Skeletal muscle satellite cell (primary cell): ENCODE measurements at regions not wholly inside any gene's neighbourhood (a gene's known extent, or its start where the extent isn't known, plus 50 kb on each side); places are given as distances from the start of the nearest gene placed in this dataset.

Experiments used
- H3K27me3 ChIP-seq: 2 replicates; pipeline ENCODE4 v1.7.0; 2013; ENCODE audit warnings: low read length; ENCODE audit not compliant: control insufficient read depth, insufficient read depth
- H3K36me3 ChIP-seq: 2 replicates; pipeline ENCODE4 v1.7.0; 2013; ENCODE audit warnings: mild to moderate bottlenecking, control low read depth, low read length; ENCODE audit not compliant: insufficient read depth
- H3K4me1 ChIP-seq: 2 replicates; pipeline ENCODE4 v1.7.0; 2013; ENCODE audit warnings: low read length; ENCODE audit not compliant: control insufficient read depth, insufficient read depth
- H3K4me2 ChIP-seq: 2 replicates; pipeline ENCODE4 v1.7.0; 2013; ENCODE audit warnings: mild to moderate bottlenecking, low read length
- H3K4me3 ChIP-seq: 2 replicates; pipeline ENCODE4 v1.7.0; 2013; ENCODE audit warnings: low read length
- H3K9ac ChIP-seq: 2 replicates; pipeline ENCODE4 v1.7.0; 2013; ENCODE audit warnings: mild to moderate bottlenecking, low read depth, low read length, moderate library complexity
- H3K9me3 ChIP-seq: replicated peaks from 2 replicates; pipeline ENCODE4 v1.7.0; 2013; ENCODE audit warnings: mild to moderate bottlenecking, control low read depth, low read length

GRCh38 chr5:88393716-88394535 is 125.3 kb upstream of the TMEM161B start:
- H3K9me3 ChIP-seq: no peaks in the 10 kb centered on the region
- H3K9ac ChIP-seq: no peak overlapping the region
- no peaks in the 10 kb centered on the region for H3K4me1 ChIP-seq
- no peaks in the 10 kb centered on the region for H3K27me3 ChIP-seq
- H3K4me2 ChIP-seq: no peak overlapping the region
- H3K36me3 ChIP-seq: no peaks in the 10 kb centered on the region
- no peak overlapping the region for H3K4me3 ChIP-seq

GRCh38 chr5:88393042-88393441 is 124.4 kb upstream of the TMEM161B start:
- H3K27me3 ChIP-seq: no peaks in the 10 kb centered on the region
- no peaks in the 10 kb centered on the region for H3K4me1 ChIP-seq
- H3K4me2 ChIP-seq: no peak overlapping the region
- no peak overlapping the region for H3K9ac ChIP-seq
- no peaks in the 10 kb centered on the region for H3K36me3 ChIP-seq
- H3K9me3 ChIP-seq: no peaks in the 10 kb centered on the region
- no peak overlapping the region for H3K4me3 ChIP-seq

DNA sequence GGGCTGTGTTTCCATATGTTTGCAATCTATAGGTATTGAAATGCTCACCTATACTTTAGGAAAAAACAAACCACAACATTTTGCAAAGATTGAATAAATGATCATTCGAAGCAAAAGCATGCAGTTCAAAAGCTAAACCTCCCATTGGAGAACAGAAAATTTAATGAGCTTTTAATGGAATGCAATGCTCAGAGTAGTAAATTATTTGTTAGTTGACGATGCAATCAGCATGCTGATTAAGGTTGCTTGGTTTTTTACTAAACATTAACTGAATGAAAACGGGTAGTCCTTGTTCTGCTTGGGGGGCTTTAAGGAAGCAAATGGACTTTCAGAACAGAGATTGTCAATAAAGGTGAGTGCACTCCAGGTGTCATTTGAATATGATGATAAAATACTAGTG is 123.3 kb upstream of the TMEM161B start:
- Histone ChIP-seq H3K9ac (no peak overlapping the region), H3K27me3 (no peaks in the 10 kb centered on the region), H3K9me3 (no peaks in the 10 kb centered on the region), H3K36me3 (no peaks in the 10 kb centered on the region), H3K4me2 (no peak overlapping the region), H3K4me3 (no peak overlapping the region), H3K4me1 (no peaks in the 10 kb centered on the region)

GRCh38 chr5:88391116-88391515 is 122.5 kb upstream of the TMEM161B start:
- no peak overlapping the region for H3K4me2 ChIP-seq
- H3K27me3 ChIP-seq: no peaks in the 10 kb centered on the region
- no peaks in the 10 kb centered on the region for H3K9me3 ChIP-seq
- H3K4me1 ChIP-seq: no peaks in the 10 kb centered on the region
- H3K36me3 ChIP-seq: no peaks in the 10 kb centered on the region
- no peak overlapping the region for H3K4me3 ChIP-seq
- H3K9ac ChIP-seq: no peak overlapping the region

DNA sequence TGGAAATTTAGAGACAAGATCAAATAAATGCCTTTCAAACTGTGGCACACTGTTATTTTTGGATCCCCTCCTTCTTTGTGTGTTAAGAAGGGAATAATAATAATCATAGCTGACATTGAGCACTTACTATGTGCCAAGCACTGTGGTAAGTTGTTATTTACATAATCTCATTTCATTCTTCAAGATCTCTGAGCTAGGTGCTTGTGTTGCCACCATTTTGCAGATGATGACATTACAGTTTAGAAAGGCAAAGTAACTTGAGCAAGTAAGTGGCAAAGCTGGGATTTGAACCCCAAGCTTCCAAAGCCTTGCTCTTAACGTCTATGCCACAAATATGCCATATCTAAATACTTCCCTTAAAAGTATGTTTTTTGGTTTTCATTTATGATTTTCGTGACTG is 121.8 kb upstream of the TMEM161B start:
- H3K4me3 ChIP-seq: no peak overlapping the region
- no peaks in the 10 kb centered on the region for H3K36me3 ChIP-seq

DNA sequence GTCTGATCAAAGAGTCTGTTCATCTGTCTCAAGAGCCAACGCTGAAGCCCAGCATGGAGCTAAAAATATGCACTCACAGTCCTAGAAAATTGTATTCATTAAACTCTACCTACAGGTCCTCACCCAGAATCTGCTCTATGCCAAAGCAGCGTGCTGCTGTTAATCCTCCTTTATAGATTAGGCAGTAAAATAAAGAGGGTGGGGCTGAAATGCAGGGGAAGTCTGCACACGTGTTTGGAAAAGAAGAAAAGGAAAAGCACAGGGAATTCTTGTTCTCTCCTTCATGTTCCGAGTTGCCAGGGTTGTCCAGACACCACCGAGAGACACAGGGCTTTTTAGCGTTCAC is 121.4 kb upstream of the TMEM161B start:
- Histone ChIP-seq H3K9me3 (no peaks in the 10 kb centered on the region), H3K4me3 (no peak overlapping the region), H3K4me1 (no peaks in the 10 kb centered on the region), H3K36me3 (no peaks in the 10 kb centered on the region), H3K4me2 (no peak overlapping the region), H3K9ac (no peak overlapping the region), H3K27me3 (no peaks in the 10 kb centered on the region)

More for the DNA sequence above, 121.8 kb upstream of the TMEM161B start:
- Histone ChIP-seq H3K4me2 (no peak overlapping the region), H3K9me3 (no peaks in the 10 kb centered on the region), H3K9ac (no peak overlapping the region), H3K4me1 (no peaks in the 10 kb centered on the region), H3K27me3 (no peaks in the 10 kb centered on the region)

DNA sequence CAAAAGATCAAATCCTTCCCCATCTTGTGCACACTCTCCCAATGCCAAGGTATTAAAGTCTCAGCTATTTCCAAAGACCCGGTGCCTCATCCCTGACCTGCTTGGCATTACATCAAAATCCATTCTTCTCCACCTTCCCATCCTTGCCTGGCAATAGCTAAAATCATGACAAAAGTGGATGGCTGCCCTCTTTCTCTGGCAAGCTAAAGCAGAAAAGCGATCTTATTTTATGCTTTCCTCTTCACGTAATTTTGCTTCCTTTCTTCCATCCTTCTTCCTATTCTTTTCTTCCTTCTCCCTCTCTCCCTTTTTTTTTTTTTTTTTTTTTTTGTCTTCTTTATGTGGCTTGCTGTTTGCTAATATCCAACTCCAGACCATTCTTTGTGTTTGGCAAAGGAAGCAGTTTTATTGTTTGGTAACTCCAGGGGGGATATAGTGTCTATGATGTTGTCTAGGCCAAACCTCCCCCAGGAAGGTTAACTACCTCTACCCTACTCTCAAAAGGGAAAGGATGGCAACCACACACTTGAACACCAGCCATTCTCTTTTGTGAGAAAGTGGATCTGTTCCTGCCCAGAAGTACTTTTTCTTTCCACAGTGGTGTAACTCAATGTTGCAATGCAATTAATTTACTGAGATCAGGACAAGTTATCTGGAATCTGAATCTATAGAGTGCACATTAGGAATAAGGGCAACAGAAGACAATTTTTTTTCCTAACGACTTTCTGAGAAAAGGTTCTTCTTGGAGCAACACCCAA is 120.9 kb upstream of the TMEM161B start:
- H3K36me3 ChIP-seq: no peaks in the 10 kb centered on the region
- no peak overlapping the region for H3K4me2 ChIP-seq
- H3K9me3 ChIP-seq: no peaks in the 10 kb centered on the region
- H3K9ac ChIP-seq: no peak overlapping the region
- H3K27me3 ChIP-seq: no peaks in the 10 kb centered on the region
- H3K4me3 ChIP-seq: no peak overlapping the region
- no peaks in the 10 kb centered on the region for H3K4me1 ChIP-seq

GRCh38 chr5:88388476-88389337 is 120.1 kb upstream of the TMEM161B start:
- Histone ChIP-seq H3K9me3 (no peaks in the 10 kb centered on the region), H3K4me2 (no peak overlapping the region), H3K4me1 (no peaks in the 10 kb centered on the region), H3K27me3 (no peaks in the 10 kb centered on the region), H3K4me3 (no peak overlapping the region), H3K36me3 (no peaks in the 10 kb centered on the region), H3K9ac (no peak overlapping the region)

DNA sequence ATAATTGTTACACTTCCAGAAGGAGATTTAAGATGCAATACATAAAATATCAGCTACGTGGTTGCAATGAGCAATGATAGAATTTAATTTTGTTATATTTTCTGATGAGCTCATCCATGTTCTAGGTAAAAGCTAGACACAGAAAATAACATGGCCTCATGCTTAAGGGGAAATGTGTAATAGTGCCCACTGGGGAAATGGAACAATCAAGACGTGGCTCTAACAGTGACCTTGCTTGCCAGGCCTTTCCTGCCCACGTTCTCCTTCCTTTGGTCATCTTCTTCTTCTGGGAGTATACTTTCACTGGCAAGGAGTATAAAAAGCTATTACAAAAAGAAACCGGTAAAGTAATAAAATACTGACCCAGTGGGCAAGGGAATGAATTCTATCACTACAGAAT is 116.2 kb upstream of the TMEM161B start:
- H3K4me1 ChIP-seq: no peaks in the 10 kb centered on the region
- H3K36me3 ChIP-seq: no peaks in the 10 kb centered on the region
- H3K4me2 ChIP-seq: no peak overlapping the region
- no peak overlapping the region for H3K9ac ChIP-seq
- H3K4me3 ChIP-seq: no peak overlapping the region
- H3K9me3 ChIP-seq: no peaks in the 10 kb centered on the region
- no peaks in the 10 kb centered on the region for H3K27me3 ChIP-seq

GRCh38 chr5:88380332-88380731 is 111.7 kb upstream of the TMEM161B start:
- no peaks in the 10 kb centered on the region for H3K36me3 ChIP-seq
- H3K27me3 ChIP-seq: no peaks in the 10 kb centered on the region
- no peak overlapping the region for H3K4me3 ChIP-seq
- no peak overlapping the region for H3K9ac ChIP-seq
- no peaks in the 10 kb centered on the region for H3K4me1 ChIP-seq
- H3K4me2 ChIP-seq: no peak overlapping the region
- no peaks in the 10 kb centered on the region for H3K9me3 ChIP-seq
